HG03469 (cell line): ENCODE measurements at regions not wholly inside any gene's neighbourhood (a gene's known extent, or its start where the extent isn't known, plus 50 kb on each side); places are given as distances from the start of the nearest gene placed in this dataset.

Experiments used
- ATAC-seq: cut with Tn5 transposase; IDR thresholded peaks from one replicate; pipeline ENCODE4 v1.9.1; 2021; ENCODE audit warnings: mild to moderate bottlenecking, moderate library complexity, moderate number of reproducible peaks; ENCODE audit not compliant: unreplicated experiment

GRCh38 chr3:21357241-21357640, 393.8 kb downstream of the ZNF385D start:
- ATAC-seq = no peak

- no peak for ATAC-seq
Observed at GRCh38 chr3:21356402-21356801, 394.6 kb downstream of the ZNF385D start.

GRCh38 chr3:21345382-21345976, 405.5 kb downstream of the ZNF385D start:
- no peak for ATAC-seq

- no peak for ATAC-seq
Observed at GRCh38 chr3:21331857-21332256, 419.2 kb downstream of the ZNF385D start.

- no peak for ATAC-seq
Observed at GRCh38 chr3:21331321-21331720, 419.7 kb downstream of the ZNF385D start.

- peak; percentile 87 for ATAC-seq
Observed at GRCh38 chr3:21330293-21330692, 420.7 kb downstream of the ZNF385D start.

GRCh38 chr3:21328711-21329390, 422.2 kb downstream of the ZNF385D start:
- ATAC-seq = no peak

GRCh38 chr3:21326704-21327475, 424.1 kb downstream of the ZNF385D start:
- ATAC-seq = no peak

- no peak for ATAC-seq
Observed at GRCh38 chr3:21314688-21315087, 436.3 kb downstream of the ZNF385D start.

- ATAC-seq = no peak
Observed at GRCh38 chr3:21310891-21311290, 440.1 kb downstream of the ZNF385D start.

GRCh38 chr3:21310161-21310560, 440.8 kb downstream of the ZNF385D start:
- no peak for ATAC-seq

- no peak for ATAC-seq
Observed at GRCh38 chr3:21297304-21297703, 453.7 kb downstream of the ZNF385D start.

GRCh38 chr3:21294768-21295167, 456.2 kb downstream of the ZNF385D start:
- ATAC-seq = no peak

GRCh38 chr3:21292971-21293370, 458.0 kb downstream of the ZNF385D start:
- no peak for ATAC-seq

GRCh38 chr3:21290557-21290956, 460.5 kb downstream of the ZNF385D start:
- no peak for ATAC-seq

GRCh38 chr3:21274079-21274571, 476.9 kb downstream of the ZNF385D start:
- ATAC-seq = no peak

GRCh38 chr3:21273259-21274025, 477.6 kb downstream of the ZNF385D start:
- no peak for ATAC-seq

- ATAC-seq = no peak
Observed at GRCh38 chr3:21271606-21272016, 479.4 kb downstream of the ZNF385D start.

- no peak for ATAC-seq
Observed at GRCh38 chr3:21269882-21270281, 481.1 kb downstream of the ZNF385D start.

GRCh38 chr3:21260507-21260906, 490.5 kb downstream of the ZNF385D start:
- no peak for ATAC-seq

- ATAC-seq = no peak
Observed at GRCh38 chr3:21259896-21260295, 491.1 kb downstream of the ZNF385D start.
